ENCODE measurements at regions not wholly inside any gene's neighbourhood (a gene's known extent, or its start where the extent isn't known, plus 50 kb on each side); places are given as distances from the start of the nearest gene placed in this dataset.

DNA sequence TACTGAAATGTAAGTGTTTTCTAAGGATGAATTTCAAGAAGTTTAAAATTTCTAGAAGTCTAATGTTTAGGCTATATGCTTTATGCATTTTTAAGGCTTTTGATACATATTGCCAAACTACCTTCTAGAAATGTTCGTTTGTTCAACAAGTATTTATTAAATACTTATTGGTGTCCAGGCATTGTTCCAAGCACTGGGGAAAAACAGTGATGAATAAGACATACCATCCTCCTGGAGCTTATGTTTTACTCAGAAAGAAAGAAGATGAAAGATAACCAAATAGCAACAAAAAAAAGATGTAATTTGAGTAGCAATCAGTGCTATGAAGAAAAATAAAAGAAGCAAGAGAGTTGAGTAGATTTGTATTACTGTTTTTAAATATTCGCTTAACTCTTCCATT lies 692.9 kb downstream of the SLC4A3 start:
- TF ChIP-seq, protein P1, sequence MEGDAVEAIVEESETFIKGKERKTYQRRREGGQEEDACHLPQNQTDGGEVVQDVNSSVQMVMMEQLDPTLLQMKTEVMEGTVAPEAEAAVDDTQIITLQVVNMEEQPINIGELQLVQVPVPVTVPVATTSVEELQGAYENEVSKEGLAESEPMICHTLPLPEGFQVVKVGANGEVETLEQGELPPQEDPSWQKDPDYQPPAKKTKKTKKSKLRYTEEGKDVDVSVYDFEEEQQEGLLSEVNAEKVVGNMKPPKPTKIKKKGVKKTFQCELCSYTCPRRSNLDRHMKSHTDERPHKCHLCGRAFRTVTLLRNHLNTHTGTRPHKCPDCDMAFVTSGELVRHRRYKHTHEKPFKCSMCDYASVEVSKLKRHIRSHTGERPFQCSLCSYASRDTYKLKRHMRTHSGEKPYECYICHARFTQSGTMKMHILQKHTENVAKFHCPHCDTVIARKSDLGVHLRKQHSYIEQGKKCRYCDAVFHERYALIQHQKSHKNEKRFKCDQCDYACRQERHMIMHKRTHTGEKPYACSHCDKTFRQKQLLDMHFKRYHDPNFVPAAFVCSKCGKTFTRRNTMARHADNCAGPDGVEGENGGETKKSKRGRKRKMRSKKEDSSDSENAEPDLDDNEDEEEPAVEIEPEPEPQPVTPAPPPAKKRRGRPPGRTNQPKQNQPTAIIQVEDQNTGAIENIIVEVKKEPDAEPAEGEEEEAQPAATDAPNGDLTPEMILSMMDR (IDR thresholded peaks at IDR 0.05): no peak
- no peak for TF ChIP-seq POLR2A (IDR thresholded peaks at IDR 0.05)
